T1000 (cell line): ENCODE measurements at regions not wholly inside any gene's neighbourhood (a gene's known extent, or its start where the extent isn't known, plus 50 kb on each side); places are given as distances from the start of the nearest gene placed in this dataset.

Experiments
- DNase-seq: peaks from one replicate; lab custom pipeline; 2025; ENCODE audit warnings: mixed read lengths; lab: John Stamatoyannopoulos, UW

GRCh38 chr22:49139492-49140151 is 688.1 kb downstream of the BRD1 start:
- DNase-seq, result no peak

GRCh38 chr22:49138250-49138790 is 689.4 kb downstream of the BRD1 start:
- DNase-seq, result no peak

DNA sequence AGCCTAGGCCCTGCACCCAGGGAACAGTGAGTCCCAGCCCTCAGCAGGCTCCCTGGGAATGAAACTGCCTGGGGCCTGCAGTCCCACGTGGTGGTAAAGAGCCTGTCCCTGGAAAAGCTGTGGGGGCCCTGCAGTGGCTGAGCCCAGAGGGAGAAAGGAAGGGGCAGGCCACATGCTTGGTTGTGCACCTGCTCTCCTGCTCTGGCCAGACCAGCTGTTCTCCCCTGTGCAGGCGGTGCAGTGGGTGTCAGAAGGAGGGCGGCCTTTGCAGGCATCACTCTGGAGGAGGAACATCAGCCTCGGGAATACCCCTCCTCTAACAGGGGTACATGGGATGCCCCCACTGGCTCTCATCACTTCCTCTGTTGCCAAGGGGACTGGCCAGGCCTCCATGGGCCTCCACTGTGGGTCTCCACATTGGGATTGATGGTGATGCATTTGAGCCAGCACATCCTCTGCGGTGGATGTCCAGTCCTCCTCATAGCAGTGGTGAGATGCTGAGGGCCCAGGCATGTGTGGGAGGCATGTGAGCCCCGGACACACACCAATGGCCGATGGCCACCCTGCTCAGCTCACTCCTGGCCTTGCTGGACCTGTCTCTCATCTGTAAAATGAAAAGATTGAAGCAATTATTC is 690.4 kb downstream of the BRD1 start:
- no peak for DNase-seq

- DNase-seq, result no peak
Measured at GRCh38 chr22:49136816-49137180, 690.9 kb downstream of the BRD1 start.

- no peak for DNase-seq
Measured at GRCh38 chr22:49136041-49136815, 691.4 kb downstream of the BRD1 start.

GRCh38 chr22:49134076-49134475 is 693.6 kb downstream of the BRD1 start:
- DNase-seq, result no peak

DNA sequence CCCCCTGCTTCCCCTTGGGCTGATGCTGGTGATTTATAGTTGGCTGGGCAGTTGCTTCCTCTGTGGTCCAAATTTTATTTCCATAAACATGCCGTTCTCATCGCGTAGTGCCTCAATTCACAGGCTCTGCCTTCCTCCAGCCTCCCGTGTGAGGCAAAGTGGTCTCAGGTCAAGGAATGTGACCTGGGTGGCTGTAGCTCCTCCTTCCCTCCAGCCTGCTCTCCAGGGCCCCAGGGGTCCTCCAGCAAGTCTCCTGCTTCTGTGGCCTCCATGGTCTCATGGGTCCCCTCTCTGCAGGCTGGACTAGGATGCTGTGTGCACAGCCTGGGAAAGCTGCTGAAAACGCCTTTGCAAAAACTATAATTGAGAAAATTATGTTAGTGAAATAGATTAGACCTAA is 694.1 kb downstream of the BRD1 start:
- no peak for DNase-seq

GRCh38 chr22:49132009-49132408 is 695.7 kb downstream of the BRD1 start:
- no peak for DNase-seq

DNA sequence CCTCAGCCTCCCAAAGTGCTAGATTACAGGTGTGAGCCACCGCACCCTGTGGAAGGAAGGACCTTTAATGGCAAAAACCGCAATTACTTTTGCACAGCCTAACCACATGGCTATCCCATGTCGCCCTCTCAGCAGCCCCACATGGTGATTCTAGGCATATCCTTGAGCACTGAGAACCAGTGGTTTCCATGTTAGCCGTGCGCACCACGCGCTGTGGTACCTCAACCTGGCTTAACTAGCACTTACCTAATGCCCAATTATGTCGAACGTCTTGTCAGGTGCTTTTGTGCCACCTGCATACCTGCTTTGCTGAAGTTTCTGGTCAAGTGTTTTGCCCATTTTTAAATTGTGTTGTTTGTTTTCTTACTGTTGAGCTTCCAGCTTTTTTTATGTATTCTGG is 697.9 kb downstream of the BRD1 start:
- DNase-seq, result no peak

- DNase-seq, result no peak
Measured at GRCh38 chr22:49128874-49129273, 698.8 kb downstream of the BRD1 start.

DNA sequence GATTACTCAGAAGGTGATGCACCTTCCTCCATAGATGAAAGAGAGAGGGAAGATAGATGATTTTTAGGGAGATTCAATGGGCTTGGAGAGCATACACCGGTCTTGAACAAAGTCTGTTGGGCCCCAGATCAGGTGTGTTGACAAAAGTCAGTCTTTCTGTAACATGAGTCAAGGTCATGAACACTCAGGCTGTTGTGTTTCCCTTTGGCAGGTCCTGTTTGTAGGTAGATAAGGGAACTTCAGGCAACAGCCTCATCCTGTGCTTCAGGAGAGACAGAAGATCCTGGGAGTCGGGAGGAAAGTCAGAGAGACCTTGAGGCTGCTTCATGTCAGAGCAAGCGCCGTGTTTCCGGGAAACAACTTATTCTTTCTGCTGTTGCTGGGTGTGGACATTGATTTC is 703.1 kb downstream of the BRD1 start:
- no peak for DNase-seq

DNA sequence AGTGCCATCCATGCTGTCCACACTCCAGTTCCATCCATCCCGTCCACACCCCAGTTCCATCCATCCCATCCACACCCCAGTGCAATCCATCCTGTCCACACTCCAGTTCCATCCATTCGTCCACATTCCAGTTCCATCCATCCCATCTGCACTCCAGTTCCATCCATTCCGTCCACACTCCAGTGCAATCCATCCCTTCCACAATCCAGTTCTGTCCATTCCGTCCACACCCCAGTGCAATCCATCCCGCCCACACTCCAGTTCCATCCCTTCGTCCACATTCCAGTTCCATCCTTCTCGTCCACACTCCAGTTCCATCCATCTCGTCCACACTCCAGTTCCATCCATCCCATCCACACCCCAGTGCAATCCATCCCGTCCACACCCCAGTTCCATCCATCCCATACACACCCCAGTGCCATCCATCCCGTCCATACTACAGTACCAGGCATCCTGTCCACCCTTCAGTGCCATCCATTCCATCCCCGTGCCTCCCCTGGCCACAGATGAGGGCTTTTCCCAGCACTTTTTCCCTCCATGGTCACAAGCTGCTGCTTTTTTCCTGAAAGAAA is 704.0 kb downstream of the BRD1 start:
- no peak for DNase-seq

DNA sequence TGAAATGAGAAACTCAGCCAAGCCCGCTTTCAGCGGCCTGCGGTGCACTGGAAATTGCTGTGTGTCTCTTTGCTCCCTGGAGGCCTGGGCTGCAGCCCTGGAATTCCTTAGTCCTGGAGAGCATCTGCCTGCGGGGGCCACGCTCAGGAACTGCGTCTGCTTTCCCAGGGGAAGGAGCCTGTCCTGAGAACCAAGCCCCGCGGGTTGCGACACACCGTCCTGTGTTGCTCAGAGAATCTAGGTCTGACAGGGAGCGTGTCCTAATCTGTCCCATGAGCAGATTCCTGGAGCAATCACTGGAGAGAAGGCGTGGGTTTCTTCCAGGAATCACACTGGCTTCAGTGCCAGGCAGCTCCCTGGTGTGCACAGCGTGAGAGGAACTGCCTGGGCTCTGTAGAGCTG is 708.1 kb downstream of the BRD1 start:
- no peak for DNase-seq

DNA sequence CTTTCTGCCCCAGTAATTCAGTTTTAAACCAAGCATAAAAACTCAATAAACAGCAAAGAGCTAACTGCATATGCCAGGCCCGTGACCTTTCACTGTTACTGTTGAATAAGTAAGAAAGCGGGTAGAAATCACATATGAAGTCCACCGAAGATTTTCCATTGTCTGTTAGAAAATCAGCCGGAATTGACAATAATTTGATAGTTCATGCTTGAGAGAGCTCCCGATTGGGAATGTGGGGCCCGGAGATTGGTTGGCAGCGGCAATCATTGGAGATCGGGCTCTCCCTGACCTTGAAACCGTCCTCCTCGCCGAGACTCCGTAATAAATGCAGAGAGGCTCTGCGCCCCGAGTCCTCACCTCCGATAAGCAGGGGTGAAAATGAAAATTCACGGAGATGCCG is 709.6 kb downstream of the BRD1 start:
- no peak for DNase-seq

- no peak for DNase-seq
Measured at GRCh38 chr22:49117486-49117885, 710.2 kb downstream of the BRD1 start.

DNA sequence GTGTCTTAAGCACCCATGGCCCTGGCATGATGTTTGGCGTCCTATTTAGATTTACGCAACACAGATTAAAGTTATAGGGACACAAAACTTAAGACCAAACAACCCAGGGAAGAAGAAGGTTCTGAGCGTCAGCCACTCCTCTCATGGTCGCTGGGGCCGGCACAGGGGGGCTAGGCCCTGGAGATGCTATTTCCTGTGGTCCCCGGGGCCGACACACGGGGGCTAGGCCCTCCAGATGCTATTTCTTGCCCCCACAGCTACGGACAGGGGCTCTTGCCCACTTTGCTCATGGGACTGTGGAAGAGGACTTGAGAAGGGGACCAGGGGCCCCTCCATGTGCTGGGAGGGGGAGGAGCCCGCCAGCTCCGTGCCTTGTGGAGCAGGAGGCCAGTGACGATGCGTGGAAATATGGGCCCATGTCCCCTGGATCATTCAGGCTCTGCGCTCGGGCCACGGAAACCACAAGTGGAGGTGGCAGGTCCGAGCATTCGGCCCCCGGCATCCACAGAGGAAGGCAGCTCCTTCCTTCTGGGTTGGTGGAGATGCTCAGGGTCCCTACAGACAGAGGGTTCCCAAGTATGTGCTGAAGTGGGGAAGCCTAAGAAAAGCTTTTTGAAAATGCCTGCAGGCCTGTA is 711.1 kb downstream of the BRD1 start:
- no peak for DNase-seq

DNA sequence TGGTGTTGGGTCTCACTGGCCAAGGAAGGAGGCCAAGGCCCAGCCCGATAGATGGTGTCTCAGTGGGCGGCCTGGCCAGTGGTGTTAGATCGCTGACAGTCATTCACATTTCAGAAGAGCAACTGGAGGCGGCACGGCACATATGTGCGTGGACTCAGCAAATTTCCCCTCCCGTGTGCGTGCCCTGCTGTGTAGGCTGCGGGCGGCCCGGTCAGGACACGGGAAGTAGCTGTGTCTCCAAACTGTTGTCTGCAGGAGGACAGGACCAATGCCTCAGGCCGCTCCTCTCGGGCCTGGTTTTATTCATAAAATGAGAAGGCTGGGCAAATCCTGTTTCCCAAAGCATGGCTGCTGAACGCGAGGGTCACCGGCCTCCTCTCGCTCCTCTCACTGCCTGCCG is 711.7 kb downstream of the BRD1 start:
- DNase-seq, result no peak

GRCh38 chr22:49115197-49115596 is 712.5 kb downstream of the BRD1 start:
- DNase-seq, result no peak

DNA sequence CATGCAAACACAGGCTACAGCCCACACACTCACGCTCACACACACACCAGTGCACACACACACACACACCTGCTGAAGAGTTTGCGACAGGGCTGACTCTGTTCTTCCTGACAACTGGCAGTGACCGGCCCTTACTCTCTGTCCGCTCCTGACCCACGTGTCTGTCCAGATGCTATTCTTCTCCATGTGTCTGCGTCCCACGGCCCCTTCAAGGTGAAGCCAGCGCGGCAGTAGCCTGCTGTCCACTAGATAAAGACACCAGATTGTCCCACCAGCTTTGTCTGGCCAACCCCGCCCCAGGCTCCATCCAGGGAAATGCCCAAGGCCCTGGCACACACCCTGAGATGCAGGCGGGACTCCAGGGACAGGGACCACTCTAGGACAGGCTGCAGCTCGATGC is 713.9 kb downstream of the BRD1 start:
- DNase-seq, result no peak

- no peak for DNase-seq
Measured at GRCh38 chr22:49112661-49113626, 714.7 kb downstream of the BRD1 start.

DNA sequence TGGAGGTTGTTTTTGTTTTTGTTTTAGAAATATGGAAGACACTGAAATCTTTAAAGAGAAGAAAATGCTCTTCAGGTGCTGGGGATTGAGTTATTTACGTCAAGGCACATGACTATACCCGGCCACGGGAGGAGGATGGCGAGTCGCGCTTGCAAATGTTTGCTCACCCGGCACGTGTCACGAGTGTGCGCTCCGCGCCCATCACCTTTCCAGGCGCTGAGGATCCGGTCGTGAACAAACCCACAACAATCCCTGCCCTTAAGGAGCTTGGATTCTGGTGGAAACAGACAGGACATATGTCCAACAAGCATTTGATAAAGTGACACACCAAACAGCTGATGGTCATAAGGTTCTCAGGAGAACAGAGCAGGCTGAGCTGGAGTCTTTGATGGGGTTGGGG is 715.5 kb downstream of the BRD1 start:
- DNase-seq, result no peak
